ENCODE measurements at regions not wholly inside any gene's neighbourhood (a gene's known extent, or its start where the extent isn't known, plus 50 kb on each side); places are given as distances from the start of the nearest gene placed in this dataset.

GRCh38 chr1:5670590-5671350, 321.5 kb downstream of the NPHP4 start:
- H3K27me3 ChIP-seq (ENCODE audit: insufficient read depth, low read length), result no peaks in the 10 kb centered on the region
- H3K4me2 ChIP-seq (ENCODE audit: insufficient read depth, low read length), result no peak overlapping the region
- no peak overlapping the region for H2AFZ ChIP-seq (ENCODE audit: low read length)
- no peaks in the 10 kb centered on the region for H3K79me2 ChIP-seq (ENCODE audit: insufficient read depth, low read length)
- H3K36me3 ChIP-seq (ENCODE audit: insufficient read depth, low read length), result no peaks in the 10 kb centered on the region
- no peaks in the 10 kb centered on the region for H3K4me1 ChIP-seq (ENCODE audit: insufficient read depth, low read length)
- H3K9me3 ChIP-seq (ENCODE audit: low read depth, low read length), result peaks cover 3% of the 10 kb centered on the region
- TF ChIP-seq CTCF (IDR thresholded peaks at IDR 0.05; ENCODE audit: extremely low read depth, low read depth, low read length), result no peak
- no peak overlapping the region for H3K4me3 ChIP-seq (ENCODE audit: insufficient read depth, low read length)
- no peak overlapping the region for H3K27ac ChIP-seq (ENCODE audit: low read depth, low read length)
- no peak for DNase-seq (ENCODE audit: insufficient read length, low spot score, missing footprints)
- no peaks in the 10 kb centered on the region for H4K20me1 ChIP-seq (ENCODE audit: insufficient read depth, low read length)

- Histone ChIP-seq H3K79me2 (ENCODE audit: insufficient read depth, low read length) (no peaks in the 10 kb centered on the region), H2AFZ (ENCODE audit: low read length) (no peak overlapping the region), H3K36me3 (ENCODE audit: insufficient read depth, low read length) (no peaks in the 10 kb centered on the region), H3K4me2 (ENCODE audit: insufficient read depth, low read length) (no peak overlapping the region), H4K20me1 (ENCODE audit: insufficient read depth, low read length) (no peaks in the 10 kb centered on the region), H3K9me3 (ENCODE audit: low read depth, low read length) (peaks cover 3% of the 10 kb centered on the region), H3K27ac (ENCODE audit: low read depth, low read length) (no peak overlapping the region), H3K4me1 (ENCODE audit: insufficient read depth, low read length) (no peaks in the 10 kb centered on the region), H3K4me3 (ENCODE audit: insufficient read depth, low read length) (no peak overlapping the region), H3K27me3 (ENCODE audit: insufficient read depth, low read length) (no peaks in the 10 kb centered on the region)
- TF ChIP-seq CTCF (IDR thresholded peaks at IDR 0.05; ENCODE audit: extremely low read depth, low read depth, low read length), result no peak
- DNase-seq (ENCODE audit: insufficient read length, low spot score, missing footprints), result no peak
Measured at GRCh38 chr1:5667513-5668325, 324.5 kb downstream of the NPHP4 start.

GRCh38 chr1:5664906-5665875, 327.0 kb downstream of the NPHP4 start:
- no peak overlapping the region for H3K4me3 ChIP-seq (ENCODE audit: insufficient read depth, low read length)
- H3K36me3 ChIP-seq (ENCODE audit: insufficient read depth, low read length), result no peaks in the 10 kb centered on the region
- no peaks in the 10 kb centered on the region for H3K79me2 ChIP-seq (ENCODE audit: insufficient read depth, low read length)
- no peak overlapping the region for H2AFZ ChIP-seq (ENCODE audit: low read length)
- H3K27ac ChIP-seq (ENCODE audit: low read depth, low read length), result no peak overlapping the region
- no peaks in the 10 kb centered on the region for H3K27me3 ChIP-seq (ENCODE audit: insufficient read depth, low read length)
- DNase-seq (ENCODE audit: insufficient read length, low spot score, missing footprints), result no peak
- TF ChIP-seq CTCF (IDR thresholded peaks at IDR 0.05; ENCODE audit: extremely low read depth, low read depth, low read length), result no peak
- no peak overlapping the region for H3K4me2 ChIP-seq (ENCODE audit: insufficient read depth, low read length)
- H3K4me1 ChIP-seq (ENCODE audit: insufficient read depth, low read length), result no peaks in the 10 kb centered on the region
- no peaks in the 10 kb centered on the region for H4K20me1 ChIP-seq (ENCODE audit: insufficient read depth, low read length)
- peaks cover 3% of the 10 kb centered on the region for H3K9me3 ChIP-seq (ENCODE audit: low read depth, low read length)
